ENCODE measurements at regions not wholly inside any gene's neighbourhood (a gene's known extent, or its start where the extent isn't known, plus 50 kb on each side); places are given as distances from the start of the nearest gene placed in this dataset.

GRCh38 chr2:7973801-7974480 lies 707.9 kb upstream of the ID2 start:
- Histone ChIP-seq H3K9me3 (ENCODE audit: control insufficient read depth in 1 of 2, low read length in 2 of 2) (no peaks in the 10 kb centered on the region), H3K4me1 (ENCODE audit: control insufficient read depth in 1 of 2, insufficient read depth in 2 of 2, low read length in 2 of 2) (no peaks in the 10 kb centered on the region), H3K36me3 (ENCODE audit: control insufficient read depth in 1 of 2, insufficient read depth in 2 of 2, low read length in 2 of 2) (no peaks in the 10 kb centered on the region), H3K4me3 (ENCODE audit: low read depth in 1 of 2, low read length in 2 of 2) (no peak overlapping the region), H3K27me3 (ENCODE audit: low read depth, low read length) (no peaks in the 10 kb centered on the region), H3K27ac (ENCODE audit: low read length) (no peak overlapping the region)

GRCh38 chr2:7974936-7975335 lies 706.9 kb upstream of the ID2 start:
- Histone ChIP-seq H3K4me1 (ENCODE audit: control insufficient read depth in 1 of 2, insufficient read depth in 2 of 2, low read length in 2 of 2) (no peaks in the 10 kb centered on the region), H3K9me3 (ENCODE audit: control insufficient read depth in 1 of 2, low read length in 2 of 2) (no peaks in the 10 kb centered on the region), H3K27ac (ENCODE audit: low read length) (no peak overlapping the region), H3K27me3 (ENCODE audit: low read depth, low read length) (no peaks in the 10 kb centered on the region), H3K36me3 (ENCODE audit: control insufficient read depth in 1 of 2, insufficient read depth in 2 of 2, low read length in 2 of 2) (no peaks in the 10 kb centered on the region), H3K4me3 (ENCODE audit: low read depth in 1 of 2, low read length in 2 of 2) (no peak overlapping the region)

GRCh38 chr2:7976206-7976605 lies 705.6 kb upstream of the ID2 start:
- no peaks in the 10 kb centered on the region for H3K4me1 ChIP-seq (ENCODE audit: control insufficient read depth in 1 of 2, insufficient read depth in 2 of 2, low read length in 2 of 2)

GRCh38 chr2:7977981-7978380 lies 703.9 kb upstream of the ID2 start:
- Histone ChIP-seq H3K4me1 (ENCODE audit: control insufficient read depth in 1 of 2, insufficient read depth in 2 of 2, low read length in 2 of 2) (no peaks in the 10 kb centered on the region), H3K9me3 (ENCODE audit: control insufficient read depth in 1 of 2, low read length in 2 of 2) (peaks cover 0 to 2% of the 10 kb centered on the region in 2 donors), H3K27me3 (ENCODE audit: low read depth, low read length) (no peaks in the 10 kb centered on the region), H3K36me3 (ENCODE audit: control insufficient read depth in 1 of 2, insufficient read depth in 2 of 2, low read length in 2 of 2) (no peaks in the 10 kb centered on the region), H3K27ac (ENCODE audit: low read length) (no peak overlapping the region), H3K4me3 (ENCODE audit: low read depth in 1 of 2, low read length in 2 of 2) (no peak overlapping the region)

More at GRCh38 chr2:7976206-7976605, 705.6 kb upstream of the ID2 start:
- Histone ChIP-seq H3K27me3 (ENCODE audit: low read depth, low read length) (no peaks in the 10 kb centered on the region), H3K9me3 (ENCODE audit: control insufficient read depth in 1 of 2, low read length in 2 of 2) (no peaks in the 10 kb centered on the region), H3K4me3 (ENCODE audit: low read depth in 1 of 2, low read length in 2 of 2) (no peak overlapping the region), H3K27ac (ENCODE audit: low read length) (no peak overlapping the region), H3K36me3 (ENCODE audit: control insufficient read depth in 1 of 2, insufficient read depth in 2 of 2, low read length in 2 of 2) (no peaks in the 10 kb centered on the region)

- Histone ChIP-seq H3K27me3 (ENCODE audit: low read depth, low read length) (no peaks in the 10 kb centered on the region), H3K9me3 (ENCODE audit: control insufficient read depth in 1 of 2, low read length in 2 of 2) (peaks cover 0 to 2% of the 10 kb centered on the region in 2 donors), H3K4me1 (ENCODE audit: control insufficient read depth in 1 of 2, insufficient read depth in 2 of 2, low read length in 2 of 2) (no peaks in the 10 kb centered on the region), H3K4me3 (ENCODE audit: low read depth in 1 of 2, low read length in 2 of 2) (no peak overlapping the region), H3K36me3 (ENCODE audit: control insufficient read depth in 1 of 2, insufficient read depth in 2 of 2, low read length in 2 of 2) (no peaks in the 10 kb centered on the region), H3K27ac (ENCODE audit: low read length) (no peak overlapping the region)
Measured at GRCh38 chr2:7982054-7982453, 699.8 kb upstream of the ID2 start.

GRCh38 chr2:7983451-7983850 lies 698.4 kb upstream of the ID2 start:
- Histone ChIP-seq H3K36me3 (ENCODE audit: control insufficient read depth in 1 of 2, insufficient read depth in 2 of 2, low read length in 2 of 2) (no peaks in the 10 kb centered on the region), H3K9me3 (ENCODE audit: control insufficient read depth in 1 of 2, low read length in 2 of 2) (peaks cover 0 to 2% of the 10 kb centered on the region in 2 donors), H3K27me3 (ENCODE audit: low read depth, low read length) (no peaks in the 10 kb centered on the region), H3K27ac (ENCODE audit: low read length) (no peak overlapping the region), H3K4me1 (ENCODE audit: control insufficient read depth in 1 of 2, insufficient read depth in 2 of 2, low read length in 2 of 2) (no peaks in the 10 kb centered on the region), H3K4me3 (ENCODE audit: low read depth in 1 of 2, low read length in 2 of 2) (no peak overlapping the region)

- H3K4me3 ChIP-seq (ENCODE audit: low read depth in 1 of 2, low read length in 2 of 2): no peak overlapping the region
- H3K9me3 ChIP-seq (ENCODE audit: control insufficient read depth in 1 of 2, low read length in 2 of 2): peaks cover 0 to 2% of the 10 kb centered on the region in 2 donors
- no peak overlapping the region for H3K27ac ChIP-seq (ENCODE audit: low read length)
Measured at GRCh38 chr2:7983912-7984311, 697.9 kb upstream of the ID2 start.

GRCh38 chr2:7984693-7985353 lies 697.0 kb upstream of the ID2 start:
- H3K27me3 ChIP-seq (ENCODE audit: low read depth, low read length): no peaks in the 10 kb centered on the region
- no peak overlapping the region for H3K4me3 ChIP-seq (ENCODE audit: low read depth in 1 of 2, low read length in 2 of 2)
- no peak overlapping the region for H3K27ac ChIP-seq (ENCODE audit: low read length)
- peaks cover 0 to 2% of the 10 kb centered on the region in 2 donors for H3K9me3 ChIP-seq (ENCODE audit: control insufficient read depth in 1 of 2, low read length in 2 of 2)
- H3K4me1 ChIP-seq (ENCODE audit: control insufficient read depth in 1 of 2, insufficient read depth in 2 of 2, low read length in 2 of 2): no peaks in the 10 kb centered on the region
- no peaks in the 10 kb centered on the region for H3K36me3 ChIP-seq (ENCODE audit: control insufficient read depth in 1 of 2, insufficient read depth in 2 of 2, low read length in 2 of 2)

More at GRCh38 chr2:7983912-7984311, 697.9 kb upstream of the ID2 start:
- Histone ChIP-seq H3K36me3 (ENCODE audit: control insufficient read depth in 1 of 2, insufficient read depth in 2 of 2, low read length in 2 of 2) (no peaks in the 10 kb centered on the region), H3K27me3 (ENCODE audit: low read depth, low read length) (no peaks in the 10 kb centered on the region), H3K4me1 (ENCODE audit: control insufficient read depth in 1 of 2, insufficient read depth in 2 of 2, low read length in 2 of 2) (no peaks in the 10 kb centered on the region)

GRCh38 chr2:7986431-7986830 lies 695.4 kb upstream of the ID2 start:
- no peak overlapping the region for H3K4me3 ChIP-seq (ENCODE audit: low read depth in 1 of 2, low read length in 2 of 2)
- H3K4me1 ChIP-seq (ENCODE audit: control insufficient read depth in 1 of 2, insufficient read depth in 2 of 2, low read length in 2 of 2): no peaks in the 10 kb centered on the region
- no peaks in the 10 kb centered on the region for H3K27me3 ChIP-seq (ENCODE audit: low read depth, low read length)
- no peak overlapping the region for H3K27ac ChIP-seq (ENCODE audit: low read length)
- no peaks in the 10 kb centered on the region for H3K36me3 ChIP-seq (ENCODE audit: control insufficient read depth in 1 of 2, insufficient read depth in 2 of 2, low read length in 2 of 2)
- peaks cover 0 to 2% of the 10 kb centered on the region in 2 donors for H3K9me3 ChIP-seq (ENCODE audit: control insufficient read depth in 1 of 2, low read length in 2 of 2)

- no peaks in the 10 kb centered on the region for H3K4me1 ChIP-seq (ENCODE audit: control insufficient read depth in 1 of 2, insufficient read depth in 2 of 2, low read length in 2 of 2)
- no peak overlapping the region for H3K27ac ChIP-seq (ENCODE audit: low read length)
- no peaks in the 10 kb centered on the region for H3K36me3 ChIP-seq (ENCODE audit: control insufficient read depth in 1 of 2, insufficient read depth in 2 of 2, low read length in 2 of 2)
- no peaks in the 10 kb centered on the region for H3K27me3 ChIP-seq (ENCODE audit: low read depth, low read length)
- no peaks in the 10 kb centered on the region for H3K9me3 ChIP-seq (ENCODE audit: control insufficient read depth in 1 of 2, low read length in 2 of 2)
- no peak overlapping the region for H3K4me3 ChIP-seq (ENCODE audit: low read depth in 1 of 2, low read length in 2 of 2)
Measured at GRCh38 chr2:7987992-7988391, 693.9 kb upstream of the ID2 start.

GRCh38 chr2:7988440-7988839 lies 693.4 kb upstream of the ID2 start:
- Histone ChIP-seq H3K27me3 (ENCODE audit: low read depth, low read length) (no peaks in the 10 kb centered on the region), H3K27ac (ENCODE audit: low read length) (no peak overlapping the region), H3K36me3 (ENCODE audit: control insufficient read depth in 1 of 2, insufficient read depth in 2 of 2, low read length in 2 of 2) (no peaks in the 10 kb centered on the region), H3K9me3 (ENCODE audit: control insufficient read depth in 1 of 2, low read length in 2 of 2) (no peaks in the 10 kb centered on the region), H3K4me3 (ENCODE audit: low read depth in 1 of 2, low read length in 2 of 2) (no peak overlapping the region), H3K4me1 (ENCODE audit: control insufficient read depth in 1 of 2, insufficient read depth in 2 of 2, low read length in 2 of 2) (no peaks in the 10 kb centered on the region)

- no peaks in the 10 kb centered on the region for H3K9me3 ChIP-seq (ENCODE audit: control insufficient read depth in 1 of 2, low read length in 2 of 2)
- no peaks in the 10 kb centered on the region for H3K27me3 ChIP-seq (ENCODE audit: low read depth, low read length)
- no peaks in the 10 kb centered on the region for H3K36me3 ChIP-seq (ENCODE audit: control insufficient read depth in 1 of 2, insufficient read depth in 2 of 2, low read length in 2 of 2)
- H3K4me3 ChIP-seq (ENCODE audit: low read depth in 1 of 2, low read length in 2 of 2): no peak overlapping the region
- H3K27ac ChIP-seq (ENCODE audit: low read length): no peak overlapping the region
- no peaks in the 10 kb centered on the region for H3K4me1 ChIP-seq (ENCODE audit: control insufficient read depth in 1 of 2, insufficient read depth in 2 of 2, low read length in 2 of 2)
Measured at GRCh38 chr2:7989823-7990222, 692.0 kb upstream of the ID2 start.

All from muscle layer of duodenum (tissue), 2 donors.